Prostate gland (tissue), 2 donors: ENCODE measurements at regions not wholly inside any gene's neighbourhood (a gene's known extent, or its start where the extent isn't known, plus 50 kb on each side); places are given as distances from the start of the nearest gene placed in this dataset.

Experiments
- DNase-seq: peaks from one replicate; pipeline ENCODE4 v3.0.0-alpha.2; 2019; ENCODE audit warnings: low spot score
- H3K27ac ChIP-seq, 2 donors: fragments of 200-600 bp; sonication (generic); 2 replicates each; pipeline ENCODE4 v1.5.1; 2017 to 2019
- H3K27me3 ChIP-seq: fragments of 200-600 bp; sonication (generic); replicated peaks from 2 replicates; pipeline ENCODE4 v1.5.1; 2019; ENCODE audit not compliant: insufficient read depth
- H3K36me3 ChIP-seq, 2 donors: fragments of 200-600 bp; sonication (generic); 1 replicate in 1 of 2; 2 replicates in 1 of 2; pipeline versions ENCODE4 v1.5.1 to v1.8.1; 2017 to 2019
- H3K4me1 ChIP-seq: fragments of 200-600 bp; sonication (generic); replicated peaks from 2 replicates; pipeline ENCODE4 v1.5.1; 2019
- H3K4me3 ChIP-seq, 2 donors: fragments of 200-600 bp; sonication (generic); 2 replicates each; pipeline ENCODE4 v1.5.1; 2017 to 2019
- H3K9me3 ChIP-seq: fragments of 200-600 bp; sonication (generic); 2 replicates; pipeline ENCODE4 v1.5.1; 2017
- POLR2A ChIP-seq: fragments of 450-650 bp; IDR thresholded peaks from one replicate; pipeline ENCODE4 v1.6.1; 2016; ENCODE audit warnings: antibody characterized with exemption, mild to moderate bottlenecking
- POLR2AphosphoS5 ChIP-seq: sonication (generic); formaldehyde crosslinking; IDR thresholded peaks from one replicate; pipeline ENCODE4 v1.6.1; 2017; ENCODE audit warnings: antibody characterized with exemption
- WGBS: methylation state at CpG from one replicate; pipeline ENCODE4 v1.1.5; 2018; 5-methylcytosine and 5-hydroxymethylcytosine counted together
- intact Hi-C: fragments of 100-400 bp; cut with DNase I; formaldehyde crosslinking; loops from one replicate; pipeline ENCODE4 v1.14.2; 2022
- TF ChIP-seq, protein P1 (sequence below), 4 experiments: fragments of 200-600 bp in 2 of 4; fragments of 450-650 bp in 2 of 4; sonication (generic) in 2 of 4; IDR thresholded peaks; 1 replicate in 3 of 4; 2 replicates in 1 of 4; pipeline ENCODE4 v1.5.1; 2016 to 2019; ENCODE audit warnings: antibody characterized with exemption in 4 of 4, mild to moderate bottlenecking in 2 of 4, moderate library complexity in 2 of 4

- H3K36me3 ChIP-seq, result no peaks in the 10 kb centered on the region
- WGBS, result 26% methylated on average over 2 of the region's 2 CpGs
- DNase-seq, result no peak
- H3K4me1 ChIP-seq, result no peaks in the 10 kb centered on the region
- no peak overlapping the region for H3K4me3 ChIP-seq
- intact Hi-C loops, result no loop called here
- no peak overlapping the region for H3K27ac ChIP-seq
- H3K9me3 ChIP-seq, result no peaks in the 10 kb centered on the region
- H3K27me3 ChIP-seq, result no peaks in the 10 kb centered on the region
- TF ChIP-seq POLR2A (no peak), POLR2AphosphoS5 (no peak)
- TF ChIP-seq, protein P1, sequence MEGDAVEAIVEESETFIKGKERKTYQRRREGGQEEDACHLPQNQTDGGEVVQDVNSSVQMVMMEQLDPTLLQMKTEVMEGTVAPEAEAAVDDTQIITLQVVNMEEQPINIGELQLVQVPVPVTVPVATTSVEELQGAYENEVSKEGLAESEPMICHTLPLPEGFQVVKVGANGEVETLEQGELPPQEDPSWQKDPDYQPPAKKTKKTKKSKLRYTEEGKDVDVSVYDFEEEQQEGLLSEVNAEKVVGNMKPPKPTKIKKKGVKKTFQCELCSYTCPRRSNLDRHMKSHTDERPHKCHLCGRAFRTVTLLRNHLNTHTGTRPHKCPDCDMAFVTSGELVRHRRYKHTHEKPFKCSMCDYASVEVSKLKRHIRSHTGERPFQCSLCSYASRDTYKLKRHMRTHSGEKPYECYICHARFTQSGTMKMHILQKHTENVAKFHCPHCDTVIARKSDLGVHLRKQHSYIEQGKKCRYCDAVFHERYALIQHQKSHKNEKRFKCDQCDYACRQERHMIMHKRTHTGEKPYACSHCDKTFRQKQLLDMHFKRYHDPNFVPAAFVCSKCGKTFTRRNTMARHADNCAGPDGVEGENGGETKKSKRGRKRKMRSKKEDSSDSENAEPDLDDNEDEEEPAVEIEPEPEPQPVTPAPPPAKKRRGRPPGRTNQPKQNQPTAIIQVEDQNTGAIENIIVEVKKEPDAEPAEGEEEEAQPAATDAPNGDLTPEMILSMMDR (IDR thresholded peaks at IDR 0.05), result no peak
Measured at GRCh38 chr6:54474898-54475297, 166.7 kb downstream of the TINAG start.

- DNase-seq, result no peak
- Histone ChIP-seq H3K27me3 (no peaks in the 10 kb centered on the region), H3K36me3 (no peaks in the 10 kb centered on the region), H3K9me3 (no peaks in the 10 kb centered on the region), H3K4me1 (no peaks in the 10 kb centered on the region), H3K27ac (no peak overlapping the region), H3K4me3 (no peak overlapping the region)
- TF ChIP-seq POLR2A, result no peak
- WGBS, result 94% methylated on average over 4 of the region's 4 CpGs
- intact Hi-C loops, result no loop called here
Measured at GRCh38 chr6:54481091-54481490, 172.8 kb downstream of the TINAG start.

- Histone ChIP-seq H3K4me3 (no peak overlapping the region), H3K27me3 (no peaks in the 10 kb centered on the region), H3K9me3 (no peaks in the 10 kb centered on the region), H3K27ac (no peak overlapping the region), H3K4me1 (no peaks in the 10 kb centered on the region), H3K36me3 (no peaks in the 10 kb centered on the region)
- intact Hi-C loops, result no loop called here
- no peak for DNase-seq
- TF ChIP-seq, protein P1 (IDR thresholded peaks at IDR 0.05), result no peak
- TF ChIP-seq POLR2AphosphoS5 (no peak), POLR2A (no peak)
- WGBS, result 89% methylated on average over 3 of the region's 3 CpGs
Measured at GRCh38 chr6:54491431-54491830, 183.2 kb downstream of the TINAG start.

DNA sequence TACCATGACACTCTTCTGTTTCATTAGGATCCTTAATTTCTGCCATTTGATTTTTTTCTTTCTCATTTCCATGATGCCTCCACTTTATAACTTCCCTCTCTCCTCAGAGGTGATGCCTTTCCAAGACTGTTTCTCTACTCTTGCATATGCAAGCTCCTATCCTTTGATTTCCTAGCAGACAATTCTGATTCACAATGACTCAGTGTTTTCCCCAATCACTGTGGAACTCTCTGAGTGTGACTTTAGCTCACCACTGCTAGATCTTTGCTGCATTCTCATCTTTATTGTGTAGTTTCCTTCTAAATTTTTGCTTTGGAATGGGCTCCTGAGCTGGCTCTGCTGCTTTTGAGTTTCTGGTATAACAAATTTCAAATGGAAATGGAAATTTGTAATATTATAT is 184.9 kb downstream of the TINAG start:
- H3K4me3 ChIP-seq, result no peak overlapping the region
- no peaks in the 10 kb centered on the region for H3K9me3 ChIP-seq
- no peaks in the 10 kb centered on the region for H3K4me1 ChIP-seq
- DNase-seq, result no peak
- no peaks in the 10 kb centered on the region for H3K36me3 ChIP-seq
- H3K27me3 ChIP-seq, result no peaks in the 10 kb centered on the region
- TF ChIP-seq, protein P1 (IDR thresholded peaks at IDR 0.05), result no peak
- TF ChIP-seq POLR2AphosphoS5, result no peak
- no peak for TF ChIP-seq POLR2A
- no peak overlapping the region for H3K27ac ChIP-seq
- intact Hi-C loops, result no loop called here

GRCh38 chr6:54503144-54503543 is 194.9 kb downstream of the TINAG start:
- no peak overlapping the region for H3K4me3 ChIP-seq
- H3K9me3 ChIP-seq, result no peaks in the 10 kb centered on the region
- H3K27ac ChIP-seq, result no peak overlapping the region
- WGBS, result 73% methylated on average over 1 of the region's 1 CpG
- H3K36me3 ChIP-seq, result no peaks in the 10 kb centered on the region
- DNase-seq, result no peak
- intact Hi-C loops, result no loop called here
- TF ChIP-seq POLR2AphosphoS5 (no peak), POLR2A (no peak)
- TF ChIP-seq, protein P1 (IDR thresholded peaks at IDR 0.05), result no peak
- no peaks in the 10 kb centered on the region for H3K4me1 ChIP-seq
- no peaks in the 10 kb centered on the region for H3K27me3 ChIP-seq
